HG03571 (cell line): ENCODE measurements at regions not wholly inside any gene's neighbourhood (a gene's known extent, or its start where the extent isn't known, plus 50 kb on each side); places are given as distances from the start of the nearest gene placed in this dataset.

ENCODE experiments used
- ATAC-seq: cut with Tn5 transposase; IDR thresholded peaks from one replicate; pipeline ENCODE4 v1.9.1; 2021; ENCODE audit not compliant: unreplicated experiment

- no peak for ATAC-seq
These were observed 217.2 kb upstream of the CADM1 start for GRCh38 chr11:115721296-115721995.

- no peak for ATAC-seq
These were observed 216.5 kb upstream of the CADM1 start for GRCh38 chr11:115720602-115721245.

- ATAC-seq, result no peak
These were observed 214.7 kb upstream of the CADM1 start for GRCh38 chr11:115718945-115719344.

GRCh38 chr11:115718106-115718505, 213.9 kb upstream of the CADM1 start:
- ATAC-seq, result no peak

GRCh38 chr11:115716601-115717529, 212.7 kb upstream of the CADM1 start:
- ATAC-seq, result no peak

- no peak for ATAC-seq
These were observed 211.9 kb upstream of the CADM1 start for GRCh38 chr11:115716080-115716479.

- ATAC-seq, result no peak
These were observed 211.1 kb upstream of the CADM1 start for GRCh38 chr11:115715251-115715770.

- no peak for ATAC-seq
These were observed 208.1 kb upstream of the CADM1 start for GRCh38 chr11:115712296-115712695.

GRCh38 chr11:115710980-115711379, 206.8 kb upstream of the CADM1 start:
- ATAC-seq, result no peak

GRCh38 chr11:115710426-115710825, 206.2 kb upstream of the CADM1 start:
- no peak for ATAC-seq

GRCh38 chr11:115709297-115709696, 205.1 kb upstream of the CADM1 start:
- ATAC-seq, result no peak

GRCh38 chr11:115707180-115707905, 203.1 kb upstream of the CADM1 start:
- ATAC-seq, result no peak

GRCh38 chr11:115706626-115707135, 202.5 kb upstream of the CADM1 start:
- no peak for ATAC-seq

GRCh38 chr11:115705200-115705599, 201.0 kb upstream of the CADM1 start:
- no peak for ATAC-seq

GRCh38 chr11:115700981-115701875, 197.0 kb upstream of the CADM1 start:
- no peak for ATAC-seq

- no peak for ATAC-seq
These were observed 196.3 kb upstream of the CADM1 start for GRCh38 chr11:115700496-115700895.

- no peak for ATAC-seq
These were observed 195.5 kb upstream of the CADM1 start for GRCh38 chr11:115699733-115700132.

GRCh38 chr11:115699326-115699725, 195.1 kb upstream of the CADM1 start:
- ATAC-seq, result no peak

GRCh38 chr11:115698243-115698642, 194.0 kb upstream of the CADM1 start:
- ATAC-seq, result no peak

GRCh38 chr11:115696563-115696962, 192.3 kb upstream of the CADM1 start:
- no peak for ATAC-seq
